SK-N-SH treated with all-trans-retinoic acid at 6 μM for 48 hours (cell line): ENCODE measurements at regions not wholly inside any gene's neighbourhood (a gene's known extent, or its start where the extent isn't known, plus 50 kb on each side); places are given as distances from the start of the nearest gene placed in this dataset.

Experiments used
- ARNTL ChIP-seq: fragments of 450-650 bp; formaldehyde crosslinking; IDR thresholded peaks from 2 replicates; pipeline ENCODE4 v1.5.0; 2020; ENCODE audit warnings: low read depth, mild to moderate bottlenecking, moderate library complexity, borderline replicate concordance
- CREB5 ChIP-seq: fragments of 250-450 bp; sonication (Bioruptor Pico); IDR thresholded peaks from 2 replicates; pipeline ENCODE4 v1.5.1; 2020; ENCODE audit warnings: low read depth, mild to moderate bottlenecking, moderate library complexity
- ISL1 ChIP-seq: fragments of 250-450 bp; sonication (Bioruptor Pico); IDR thresholded peaks from 2 replicates; pipeline ENCODE4 v2.1.2; 2022; ENCODE audit warnings: mild to moderate bottlenecking, moderate library complexity
- PATZ1 ChIP-seq: fragments of 250-450 bp; sonication (Bioruptor Pico); IDR thresholded peaks from 2 replicates; pipeline ENCODE4 v1.8.0; 2020; ENCODE audit warnings: mild to moderate bottlenecking, moderate library complexity, borderline replicate concordance
- POU6F1 ChIP-seq: fragments of 250-450 bp; sonication (Bioruptor Pico); IDR thresholded peaks from 2 replicates; pipeline ENCODE4 v1.8.0; 2021; ENCODE audit warnings: low read depth, mild to moderate bottlenecking, moderate library complexity, borderline replicate concordance
- PPARA ChIP-seq: fragments of 250-450 bp; sonication (Bioruptor Pico); IDR thresholded peaks from 2 replicates; pipeline ENCODE4 v1.5.0; 2020; ENCODE audit warnings: mild to moderate bottlenecking, borderline replicate concordance
- RARB ChIP-seq: fragments of 250-450 bp; sonication (Bioruptor Pico); IDR thresholded peaks from 2 replicates; pipeline ENCODE4 v1.8.0; 2021; ENCODE audit warnings: mild to moderate bottlenecking, moderate library complexity
- SNAI2 ChIP-seq: fragments of 250-450 bp; sonication (Bioruptor Pico); IDR thresholded peaks from 2 replicates; pipeline ENCODE4 v1.5.0; 2020; ENCODE audit warnings: mild to moderate bottlenecking, moderate library complexity
- TCF4 ChIP-seq: fragments of 250-450 bp; sonication (Bioruptor Pico); IDR thresholded peaks from 2 replicates; pipeline ENCODE4 v1.8.0; 2021; ENCODE audit warnings: mild to moderate bottlenecking, moderate library complexity, borderline replicate concordance
- ZFP30 ChIP-seq: fragments of 450-650 bp; formaldehyde crosslinking; IDR thresholded peaks from 2 replicates; pipeline ENCODE4 v1.5.0; 2022; ENCODE audit warnings: mild to moderate bottlenecking, moderate library complexity
- ZNF565 ChIP-seq: fragments of 450-650 bp; formaldehyde crosslinking; conservative IDR thresholded peaks from 2 replicates; pipeline ENCODE4 v1.5.0; 2020; ENCODE audit warnings: low read depth, mild to moderate bottlenecking, moderate library complexity
- ZNF70 ChIP-seq: fragments of 450-650 bp; formaldehyde crosslinking; IDR thresholded peaks from 2 replicates; pipeline ENCODE4 v1.5.0; 2020; ENCODE audit warnings: mild to moderate bottlenecking, moderate library complexity
- ZNF8 ChIP-seq: fragments of 450-650 bp; formaldehyde crosslinking; IDR thresholded peaks from 2 replicates; pipeline ENCODE4 v1.5.0; 2020; ENCODE audit warnings: mild to moderate bottlenecking, moderate library complexity

- TF ChIP-seq ISL1: no peak
- no peak for TF ChIP-seq SNAI2 (CRISPR knock-in tag)
- TF ChIP-seq ARNTL (CRISPR knock-in tag): no peak
- TF ChIP-seq ZFP30: no peak
- no peak for TF ChIP-seq PATZ1 (CRISPR knock-in tag)
- TF ChIP-seq PPARA: no peak
- no peak for TF ChIP-seq ZNF70
- no peak for TF ChIP-seq RARB (CRISPR knock-in tag)
- TF ChIP-seq ZNF565 (CRISPR knock-in tag): no peak
- no peak for TF ChIP-seq POU6F1
- no peak for TF ChIP-seq CREB5 (CRISPR knock-in tag)
- no peak for TF ChIP-seq ZNF8
- TF ChIP-seq TCF4 (CRISPR knock-in tag): no peak
Measured at GRCh38 chr2:33770023-33770422, 170.9 kb upstream of the FAM98A start.
